Naive B cell (primary cell): ENCODE measurements at regions not wholly inside any gene's neighbourhood (a gene's known extent, or its start where the extent isn't known, plus 50 kb on each side); places are given as distances from the start of the nearest gene placed in this dataset.
"Not testable (repeated sequence)": the region's sequence is repeated elsewhere in the genome, so short reads cannot be mapped to it uniquely, and the experiment has no call there.

ENCODE experiments used
- ATAC-seq, 2 donors: fragments of 150-1000 bp; cut with Tn5 transposase; 2 replicates each; pipeline ENCODE4 v1.10.0; 2021; ENCODE audit warnings: low read depth in 2 of 2, mild to moderate bottlenecking in 2 of 2, moderate library complexity in 2 of 2
- DNase-seq: peaks from one replicate; pipeline ENCODE4 v3.0.0; 2022
- H3K27ac Mint-ChIP-seq, 6 donors: one replicate each; pipeline ENCODE4 v1.8.0; 2020 to 2022; ENCODE audit warnings: mild to moderate bottlenecking in 6 of 6, mixed read lengths in 6 of 6, moderate library complexity in 5 of 6, inconsistent platforms in 2 of 6
- H3K27me3 Mint-ChIP-seq, 3 donors: one replicate each; pipeline ENCODE4 v1.8.0; 2021 to 2022; ENCODE audit warnings: mixed read lengths in 3 of 3, mild to moderate bottlenecking in 1 of 3
- H3K36me3 Mint-ChIP-seq, 2 donors: one replicate each; pipeline ENCODE4 v1.8.0; 2020 to 2022; ENCODE audit warnings: mixed read lengths in 2 of 2, inconsistent platforms in 1 of 2, mild to moderate bottlenecking in 1 of 2
- H3K4me1 Mint-ChIP-seq, 3 donors: one replicate each; pipeline ENCODE4 v1.8.0; 2020 to 2022; ENCODE audit warnings: mixed read lengths in 3 of 3, inconsistent platforms in 1 of 3, mild to moderate bottlenecking in 1 of 3, moderate library complexity in 1 of 3
- H3K4me3 Mint-ChIP-seq, 8 donors: one replicate each; pipeline ENCODE4 v1.8.0; 2020 to 2022; ENCODE audit warnings: mild to moderate bottlenecking in 8 of 8, mixed read lengths in 8 of 8, moderate library complexity in 8 of 8, inconsistent platforms in 2 of 8
- H3K9me3 Mint-ChIP-seq, 7 donors: one replicate each; pipeline ENCODE4 v1.8.0; 2020 to 2022; ENCODE audit warnings: mixed read lengths in 7 of 7, mild to moderate bottlenecking in 5 of 7, inconsistent platforms in 2 of 7, moderate library complexity in 1 of 7

- DNase-seq, H3K27me3 Mint-ChIP-seq, H3K27ac Mint-ChIP-seq, H3K4me1 Mint-ChIP-seq, H3K4me3 Mint-ChIP-seq, ATAC-seq: not testable (repeated sequence)
- H3K9me3 Mint-ChIP-seq: peaks cover 12 to 48% (median 31%) of the 10 kb centered on the region in 7 donors
- H3K36me3 Mint-ChIP-seq: peaks cover 0 to 13% of the 10 kb centered on the region in 2 donors
Observed at GRCh38 chr5:86466721-86467120, 151.0 kb upstream of the COX7C start.

- H3K27me3 Mint-ChIP-seq: no peaks in the 10 kb centered on the region
- peaks cover 0 to 10% (median 4%) of the 10 kb centered on the region in 7 donors for H3K9me3 Mint-ChIP-seq
- no peaks in the 10 kb centered on the region for H3K4me1 Mint-ChIP-seq
- DNase-seq (no peak), ATAC-seq (no peak)
- H3K4me3 Mint-ChIP-seq: no peak overlapping the region
- no peaks in the 10 kb centered on the region for H3K36me3 Mint-ChIP-seq
- H3K27ac Mint-ChIP-seq: no peak overlapping the region
Observed at GRCh38 chr5:86482008-86482407, 135.7 kb upstream of the COX7C start.

- Mint-ChIP-seq H3K9me3 (peaks cover 0 to 5% (median 0%) of the 10 kb centered on the region in 7 donors), H3K4me3 (no peak overlapping the region), H3K27me3 (no peaks in the 10 kb centered on the region), H3K4me1 (no peaks in the 10 kb centered on the region), H3K27ac (no peak overlapping the region), H3K36me3 (no peaks in the 10 kb centered on the region)
- ATAC-seq (no peak), DNase-seq (no peak)
Observed at GRCh38 chr5:86493777-86494176, 124.0 kb upstream of the COX7C start.

- Mint-ChIP-seq H3K4me1 (no peaks in the 10 kb centered on the region), H3K36me3 (no peaks in the 10 kb centered on the region), H3K27ac (no peak overlapping the region), H3K4me3 (no peak overlapping the region), H3K9me3 (peaks cover 0 to 4% (median 0%) of the 10 kb centered on the region in 7 donors), H3K27me3 (no peaks in the 10 kb centered on the region)
- DNase-seq (no peak), ATAC-seq (no peak)
Observed at GRCh38 chr5:86500947-86501346, 116.8 kb upstream of the COX7C start.

- peak overlapping the region in 1 of 6 donors; percentile 75 for H3K27ac Mint-ChIP-seq
- H3K4me1 Mint-ChIP-seq: no peaks in the 10 kb centered on the region
Observed at GRCh38 chr5:86507574-86507973, 110.2 kb upstream of the COX7C start.

GRCh38 chr5:86510330-86510915 is 107.3 kb upstream of the COX7C start:
- not testable (repeated sequence) for DNase-seq, H3K4me3 Mint-ChIP-seq, H3K4me1 Mint-ChIP-seq, H3K36me3 Mint-ChIP-seq, H3K27me3 Mint-ChIP-seq, ATAC-seq
- H3K9me3 Mint-ChIP-seq: peaks cover 2 to 12% (median 5%) of the 10 kb centered on the region in 7 donors
- peak overlapping the region in 1 of 6 donors; percentile 80 for H3K27ac Mint-ChIP-seq

More at GRCh38 chr5:86507574-86507973, 110.2 kb upstream of the COX7C start:
- H3K27me3 Mint-ChIP-seq: no peaks in the 10 kb centered on the region
- no peaks in the 10 kb centered on the region for H3K36me3 Mint-ChIP-seq
- DNase-seq (no peak), ATAC-seq (no peak)
- H3K9me3 Mint-ChIP-seq: peaks cover 2 to 12% (median 5%) of the 10 kb centered on the region in 7 donors
- no peak overlapping the region for H3K4me3 Mint-ChIP-seq

- H3K27me3 Mint-ChIP-seq: no peaks in the 10 kb centered on the region
- H3K9me3 Mint-ChIP-seq: peaks cover 0 to 7% (median 0%) of the 10 kb centered on the region in 7 donors
- H3K27ac Mint-ChIP-seq: no peak overlapping the region
- no peak for ATAC-seq
- no peak for DNase-seq
- H3K4me3 Mint-ChIP-seq: no peak overlapping the region
- no peaks in the 10 kb centered on the region for H3K36me3 Mint-ChIP-seq
- H3K4me1 Mint-ChIP-seq: no peaks in the 10 kb centered on the region
Observed at GRCh38 chr5:86523718-86524117, 94.0 kb upstream of the COX7C start.

GRCh38 chr5:86525622-86526021 is 92.1 kb upstream of the COX7C start:
- Mint-ChIP-seq H3K4me3 (no peak overlapping the region), H3K27ac (no peak overlapping the region), H3K9me3 (peaks cover 0 to 7% (median 0%) of the 10 kb centered on the region in 7 donors), H3K4me1 (no peaks in the 10 kb centered on the region), H3K36me3 (no peaks in the 10 kb centered on the region), H3K27me3 (no peaks in the 10 kb centered on the region)
- ATAC-seq (no peak), DNase-seq (no peak)

- no peak for DNase-seq
- ATAC-seq: no peak
- no peak overlapping the region for H3K4me3 Mint-ChIP-seq
- no peaks in the 10 kb centered on the region for H3K36me3 Mint-ChIP-seq
- H3K9me3 Mint-ChIP-seq: peaks cover 0 to 7% (median 0%) of the 10 kb centered on the region in 7 donors
- no peak overlapping the region for H3K27ac Mint-ChIP-seq
- no peaks in the 10 kb centered on the region for H3K27me3 Mint-ChIP-seq
- H3K4me1 Mint-ChIP-seq: no peaks in the 10 kb centered on the region
Observed at GRCh38 chr5:86526811-86527348, 90.9 kb upstream of the COX7C start.

- ATAC-seq (no peak), DNase-seq (no peak)
- H3K27ac Mint-ChIP-seq: no peak overlapping the region
Observed at GRCh38 chr5:86532429-86532828, 85.3 kb upstream of the COX7C start.

GRCh38 chr5:86536396-86536795 is 81.3 kb upstream of the COX7C start:
- no peak for ATAC-seq
- H3K36me3 Mint-ChIP-seq: no peaks in the 10 kb centered on the region
- H3K27me3 Mint-ChIP-seq: no peaks in the 10 kb centered on the region
- no peaks in the 10 kb centered on the region for H3K9me3 Mint-ChIP-seq
- peak overlapping the region in 1 of 8 donors; percentile 81 for H3K4me3 Mint-ChIP-seq
- no peaks in the 10 kb centered on the region for H3K4me1 Mint-ChIP-seq
- no peak for DNase-seq
- H3K27ac Mint-ChIP-seq: no peak overlapping the region

More at GRCh38 chr5:86532429-86532828, 85.3 kb upstream of the COX7C start:
- Mint-ChIP-seq H3K4me1 (no peaks in the 10 kb centered on the region), H3K27me3 (no peaks in the 10 kb centered on the region), H3K9me3 (no peaks in the 10 kb centered on the region), H3K4me3 (no peak overlapping the region), H3K36me3 (no peaks in the 10 kb centered on the region)

GRCh38 chr5:86542532-86542931 is 75.2 kb upstream of the COX7C start:
- Mint-ChIP-seq H3K27me3 (peaks cover 0 to 4% (median 0%) of the 10 kb centered on the region in 3 donors), H3K27ac (no peak overlapping the region), H3K36me3 (no peaks in the 10 kb centered on the region), H3K4me3 (no peak overlapping the region), H3K4me1 (no peaks in the 10 kb centered on the region), H3K9me3 (peaks cover 0 to 4% (median 0%) of the 10 kb centered on the region in 7 donors)
- ATAC-seq: no peak
- no peak for DNase-seq

GRCh38 chr5:86546044-86546443 is 71.7 kb upstream of the COX7C start:
- H3K4me3 Mint-ChIP-seq: no peak overlapping the region
- H3K9me3 Mint-ChIP-seq: peaks cover 0 to 4% (median 0%) of the 10 kb centered on the region in 7 donors
- H3K27me3 Mint-ChIP-seq: peaks cover 0 to 4% (median 0%) of the 10 kb centered on the region in 3 donors
- H3K27ac Mint-ChIP-seq: no peak overlapping the region
- ATAC-seq (no peak), DNase-seq (no peak)
- no peaks in the 10 kb centered on the region for H3K36me3 Mint-ChIP-seq
- H3K4me1 Mint-ChIP-seq: no peaks in the 10 kb centered on the region

- no peak for ATAC-seq
- Mint-ChIP-seq H3K27ac (no peak overlapping the region), H3K9me3 (peaks cover 0 to 4% (median 0%) of the 10 kb centered on the region in 7 donors), H3K36me3 (no peaks in the 10 kb centered on the region), H3K4me1 (no peaks in the 10 kb centered on the region), H3K27me3 (peaks cover 0 to 4% (median 0%) of the 10 kb centered on the region in 3 donors), H3K4me3 (no peak overlapping the region)
- DNase-seq: no peak
Observed at GRCh38 chr5:86546582-86546981, 71.2 kb upstream of the COX7C start.
